HG02588 (cell line): ENCODE measurements at regions not wholly inside any gene's neighbourhood (a gene's known extent, or its start where the extent isn't known, plus 50 kb on each side); places are given as distances from the start of the nearest gene placed in this dataset.

Source experiments
- ATAC-seq: cut with Tn5 transposase; IDR thresholded peaks from one replicate; pipeline ENCODE4 v1.9.1; 2021; ENCODE audit warnings: mild to moderate bottlenecking, moderate library complexity; ENCODE audit not compliant: unreplicated experiment

DNA sequence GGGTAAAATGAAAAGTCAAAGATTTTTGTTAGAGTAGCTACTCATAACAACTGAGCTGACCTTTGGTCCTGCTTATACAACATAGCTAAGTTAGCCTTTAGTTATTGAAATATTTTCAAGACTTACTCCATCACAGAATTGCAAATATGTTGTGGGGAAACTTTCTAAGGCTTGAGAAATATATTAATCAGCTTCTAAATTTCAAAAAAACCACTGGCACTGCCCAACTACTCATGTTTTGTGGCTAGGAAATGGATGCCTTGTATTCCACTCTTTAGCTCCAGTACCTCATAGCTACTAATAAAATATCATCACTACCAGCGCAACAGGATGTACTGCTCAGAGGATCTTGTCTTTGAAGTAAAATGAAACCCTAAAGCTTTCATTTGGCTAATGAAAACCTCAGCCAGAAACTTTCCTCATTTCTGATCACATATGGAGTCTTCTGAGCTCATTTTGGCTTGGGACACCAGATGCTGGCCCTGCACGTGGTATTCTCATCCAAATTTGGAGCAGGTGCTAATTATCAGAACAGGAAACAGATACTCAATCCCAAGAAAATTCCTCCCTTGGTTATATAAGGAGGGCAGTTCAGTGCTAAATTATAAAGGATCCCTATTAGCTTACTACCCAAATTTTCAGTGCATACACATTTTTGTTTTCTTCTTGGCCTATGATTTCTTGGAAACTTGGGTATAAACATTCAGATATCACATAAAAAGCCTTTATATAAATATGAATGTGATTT, 690.7 kb downstream of the ADGRL2 start:
- ATAC-seq: no peak

DNA sequence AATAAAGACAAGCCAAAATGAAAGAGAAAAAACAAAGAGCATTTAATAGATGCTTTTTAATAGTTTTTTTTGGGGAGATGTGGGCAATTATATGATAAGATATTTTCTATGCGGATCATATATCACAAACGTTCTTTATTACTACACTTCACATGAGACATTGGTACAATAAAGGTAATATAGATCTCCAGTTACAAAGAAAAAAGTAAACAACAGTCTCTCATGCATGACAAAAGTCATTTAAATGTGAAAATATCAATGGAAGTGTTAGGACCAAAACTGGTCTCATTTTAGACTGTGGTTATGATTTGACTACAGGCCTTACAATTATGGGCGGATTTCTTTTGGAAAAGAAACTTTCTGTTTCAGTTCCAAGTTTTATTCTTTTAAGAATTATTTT, 687.0 kb downstream of the ADGRL2 start:
- no peak for ATAC-seq

DNA sequence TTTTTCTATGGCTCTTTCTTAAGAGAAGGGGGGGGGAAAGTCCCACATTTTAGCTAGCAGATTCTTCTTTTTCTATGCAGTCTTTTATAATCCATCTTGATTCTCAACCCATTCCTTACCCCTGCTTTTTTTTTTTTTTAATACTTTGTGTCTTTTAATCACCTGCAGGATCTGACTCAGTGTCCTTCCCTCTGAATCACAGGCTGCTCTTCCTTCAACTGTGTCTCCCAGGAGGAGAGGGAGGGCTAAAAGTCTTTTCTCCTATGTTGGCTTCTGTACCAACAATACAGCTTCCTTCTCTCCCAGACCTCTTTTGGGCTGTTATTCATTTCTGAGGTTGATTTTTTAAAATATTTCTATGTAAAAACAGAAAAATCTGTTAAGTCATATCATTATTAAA, 686.2 kb downstream of the ADGRL2 start:
- no peak for ATAC-seq

DNA sequence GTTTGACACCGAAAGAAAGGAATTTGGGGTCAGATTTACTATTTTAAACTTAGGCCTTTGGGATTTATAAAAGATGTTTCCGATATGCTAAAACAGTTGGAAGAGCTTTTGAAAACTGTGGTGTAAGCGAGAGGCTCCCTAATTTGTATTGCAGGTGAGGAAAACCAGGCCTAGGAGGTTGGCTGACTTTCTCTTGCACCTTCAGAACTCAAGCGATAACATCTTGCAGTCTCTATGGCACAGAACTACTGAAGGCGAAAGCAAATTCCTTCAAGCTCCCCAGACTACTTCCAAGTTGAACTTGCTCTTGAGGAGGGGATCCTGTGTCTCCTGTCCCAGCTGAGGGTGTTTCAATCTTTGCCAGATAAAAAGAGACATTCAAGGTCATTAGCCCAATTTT, 685.7 kb downstream of the ADGRL2 start:
- ATAC-seq: no peak

DNA sequence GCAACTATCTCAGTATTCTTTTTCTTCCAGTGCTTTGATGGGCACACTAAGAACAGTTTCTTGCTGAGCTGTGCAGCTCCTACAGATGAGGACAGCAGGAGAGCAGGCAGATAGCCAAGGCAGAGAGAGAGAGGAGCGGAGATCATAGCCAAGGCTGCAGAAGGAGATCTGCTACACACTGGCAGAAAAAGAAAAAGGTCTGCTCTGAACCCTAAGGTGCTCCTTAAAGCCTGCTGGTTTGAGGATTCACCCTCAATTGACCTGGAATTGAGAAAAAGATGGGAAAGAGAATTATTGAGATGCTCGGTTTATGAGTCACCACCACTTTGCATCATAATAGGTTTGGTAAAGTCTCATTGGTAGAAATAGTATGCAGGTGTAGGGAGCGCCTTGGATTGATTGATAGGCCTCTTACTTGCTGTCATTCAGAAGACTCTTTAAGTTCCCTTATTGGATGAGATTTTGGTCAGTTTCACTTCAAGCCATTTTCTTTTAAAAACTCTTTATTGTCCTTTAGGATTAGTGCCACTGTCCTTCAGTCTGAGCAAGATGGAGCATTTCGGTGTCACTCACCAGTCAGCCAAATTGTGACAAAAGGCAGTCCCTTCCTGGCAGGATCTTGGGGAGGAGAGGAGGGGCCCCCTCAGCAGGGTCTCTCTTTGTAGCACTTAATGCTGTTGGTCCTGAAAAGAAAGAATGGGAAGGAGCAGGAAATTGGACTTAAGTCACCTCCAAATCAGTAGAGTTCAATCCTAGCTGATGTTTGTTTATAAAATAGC, 685.0 kb downstream of the ADGRL2 start:
- no peak for ATAC-seq

DNA sequence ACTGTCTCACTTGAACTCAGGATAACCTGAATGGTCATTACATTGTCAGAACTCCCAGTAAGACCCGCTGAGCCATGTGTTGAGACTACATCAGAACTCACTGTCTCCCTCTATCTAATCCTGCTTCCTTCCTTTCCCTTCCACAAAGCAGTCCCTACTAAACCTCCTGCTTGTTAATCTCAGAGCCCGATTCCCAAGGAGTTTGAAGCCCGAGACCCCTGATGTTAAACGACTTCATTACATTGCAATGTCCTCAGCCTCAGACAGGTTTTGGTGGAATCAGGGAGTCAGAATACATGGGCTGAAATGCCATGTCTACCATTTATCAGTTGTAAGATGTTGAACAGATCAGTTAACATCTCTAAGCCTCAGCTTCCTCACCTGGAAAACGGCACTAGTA, 682.4 kb downstream of the ADGRL2 start:
- no peak for ATAC-seq

DNA sequence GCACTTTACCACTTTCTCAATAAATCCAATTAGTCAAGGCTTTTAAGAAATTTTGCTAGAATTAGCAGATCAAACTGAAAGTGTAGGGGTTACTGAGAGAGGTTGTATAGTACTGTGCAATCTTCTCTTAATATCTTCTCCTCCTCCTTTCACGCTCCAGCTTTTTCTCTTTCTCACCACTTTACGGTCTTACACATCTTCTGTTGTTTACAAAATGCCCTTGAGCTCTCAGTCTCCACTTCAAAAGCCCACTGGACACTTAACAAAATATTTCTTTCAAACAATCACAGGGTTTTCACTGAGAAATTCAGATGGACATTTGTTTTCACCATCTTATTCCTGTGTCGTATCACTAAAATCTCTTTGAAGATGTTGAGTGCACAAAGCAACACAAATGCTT, 678.2 kb downstream of the ADGRL2 start:
- no peak for ATAC-seq

DNA sequence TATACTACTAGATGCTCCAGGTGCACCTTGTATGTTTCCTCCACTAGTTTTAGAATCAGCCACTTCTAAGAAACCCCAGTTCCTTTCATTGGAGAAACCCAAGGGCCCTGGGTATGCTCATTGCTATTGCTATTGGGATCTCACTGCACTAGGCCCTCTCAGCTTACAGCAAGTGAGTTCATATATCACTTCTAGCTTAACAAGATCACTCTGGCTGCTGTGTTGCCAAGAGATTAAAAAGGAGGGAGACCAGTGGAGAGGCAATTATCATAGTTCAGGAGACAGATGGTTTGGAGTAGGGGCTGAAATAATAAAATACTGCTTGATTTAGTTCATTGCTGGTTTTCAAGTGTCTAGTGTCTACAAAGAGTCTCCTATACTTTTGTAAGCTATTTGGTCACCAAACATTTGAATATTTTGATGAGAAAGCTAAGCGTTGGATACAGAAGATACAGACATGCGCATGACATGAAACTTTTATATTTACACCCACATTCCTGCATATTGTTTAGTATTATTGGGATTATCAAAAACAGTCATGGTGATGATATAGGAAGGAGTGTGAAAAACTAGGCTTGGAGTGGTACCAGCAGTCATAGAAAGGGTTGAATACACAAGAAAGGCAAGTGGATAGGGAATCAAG, 671.9 kb downstream of the ADGRL2 start:
- no peak for ATAC-seq

DNA sequence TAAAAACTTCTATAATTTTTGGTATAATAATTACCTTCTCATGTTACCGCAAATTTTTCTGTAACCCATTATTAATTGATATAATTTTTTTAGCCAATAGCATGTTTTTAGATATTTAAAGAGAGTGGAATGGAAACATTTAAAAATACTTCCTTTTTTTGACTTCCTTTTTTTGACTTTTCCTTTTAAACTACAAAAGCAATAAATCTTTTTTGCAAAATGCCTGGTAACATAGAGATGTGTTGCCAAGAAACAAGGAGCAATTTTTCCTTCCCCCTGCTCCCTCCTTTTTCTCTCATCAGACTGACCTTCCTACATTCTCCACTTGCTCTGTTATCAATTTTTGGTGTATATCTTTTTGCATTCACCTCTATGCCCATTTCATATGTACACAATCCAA, 666.2 kb downstream of the ADGRL2 start:
- no peak for ATAC-seq

DNA sequence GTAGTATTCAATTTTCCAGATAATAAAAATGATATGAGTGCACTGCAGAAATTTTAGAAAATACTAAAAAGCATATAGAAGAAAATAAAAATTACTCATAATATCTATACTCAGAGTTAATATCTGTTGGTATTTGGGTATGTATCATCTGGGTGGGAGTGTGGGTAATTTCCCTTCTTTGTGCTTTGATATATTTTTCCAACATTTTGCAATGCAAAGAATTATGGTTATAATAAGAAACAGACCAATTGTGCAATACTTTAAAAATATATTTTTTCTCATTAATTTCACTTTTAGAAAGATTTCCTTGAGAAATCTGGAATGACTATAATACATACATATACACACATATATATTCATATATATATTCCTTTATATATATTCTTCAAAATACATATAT, 665.7 kb downstream of the ADGRL2 start:
- ATAC-seq: no peak

DNA sequence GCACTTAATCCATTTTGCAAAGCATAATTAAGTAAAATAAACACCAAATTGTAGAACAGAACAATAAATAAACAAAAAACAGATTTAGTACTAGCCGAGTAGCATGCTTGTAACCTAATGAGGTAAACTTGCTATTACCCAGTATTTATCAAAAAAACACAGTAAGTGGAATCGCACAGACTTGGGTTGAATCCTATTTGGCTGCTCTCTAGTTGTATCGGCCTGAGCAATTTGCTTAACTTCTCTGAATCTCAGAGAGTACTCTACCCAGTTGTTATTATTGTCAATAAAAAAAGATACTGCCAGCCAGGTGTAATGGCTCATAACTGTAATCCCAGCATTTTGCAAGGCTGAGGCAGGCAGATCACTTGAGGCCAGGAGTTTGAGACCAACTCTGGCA, 664.3 kb downstream of the ADGRL2 start:
- no peak for ATAC-seq

DNA sequence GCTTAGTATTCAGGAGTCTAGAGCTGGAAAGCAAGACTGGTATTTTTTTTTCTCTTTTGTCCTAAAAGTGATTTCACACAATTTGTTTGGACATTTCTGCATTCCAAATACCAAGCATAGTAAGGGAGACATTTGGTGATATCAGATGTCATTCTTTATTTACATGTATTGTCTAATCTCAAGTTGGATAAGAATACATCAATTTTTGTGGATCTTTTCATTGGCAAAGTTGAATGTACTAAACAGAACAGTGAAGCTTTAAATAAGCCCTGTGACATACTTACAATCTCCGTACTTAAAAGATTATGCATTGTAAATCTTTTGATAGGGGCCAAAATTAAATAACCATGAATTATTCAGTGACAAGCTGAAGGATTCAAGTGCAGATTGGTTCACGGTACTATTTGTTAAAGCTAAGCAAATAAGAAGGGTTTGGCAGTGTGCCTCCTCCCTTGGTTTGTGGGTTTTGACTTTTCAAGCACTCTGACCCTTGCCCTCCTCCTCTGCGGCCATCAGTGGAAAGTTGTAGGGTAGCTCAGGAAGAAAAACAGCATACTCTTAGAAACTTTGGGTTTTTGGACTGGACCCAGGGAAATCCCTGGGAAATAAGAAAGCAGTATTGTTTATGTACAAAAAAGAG, 663.7 kb downstream of the ADGRL2 start:
- no peak for ATAC-seq

DNA sequence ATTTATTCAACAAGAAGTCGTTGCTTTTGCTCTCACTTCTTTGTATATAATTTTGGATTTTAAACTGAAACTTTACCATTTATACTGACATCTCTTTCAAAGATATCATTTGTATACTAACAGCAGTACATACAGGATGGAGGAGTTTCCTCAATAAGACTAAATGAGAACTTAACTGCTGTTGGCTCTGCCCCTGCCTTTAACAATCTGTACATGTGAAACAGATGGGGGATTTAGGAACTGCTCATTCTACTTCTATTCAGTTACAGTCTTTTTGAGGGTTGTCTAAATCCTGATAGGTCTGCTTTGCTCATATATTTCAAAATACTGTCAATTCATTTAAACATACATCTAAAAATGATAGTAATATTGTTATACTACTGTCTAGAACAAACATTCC, 663.2 kb downstream of the ADGRL2 start:
- ATAC-seq: no peak

DNA sequence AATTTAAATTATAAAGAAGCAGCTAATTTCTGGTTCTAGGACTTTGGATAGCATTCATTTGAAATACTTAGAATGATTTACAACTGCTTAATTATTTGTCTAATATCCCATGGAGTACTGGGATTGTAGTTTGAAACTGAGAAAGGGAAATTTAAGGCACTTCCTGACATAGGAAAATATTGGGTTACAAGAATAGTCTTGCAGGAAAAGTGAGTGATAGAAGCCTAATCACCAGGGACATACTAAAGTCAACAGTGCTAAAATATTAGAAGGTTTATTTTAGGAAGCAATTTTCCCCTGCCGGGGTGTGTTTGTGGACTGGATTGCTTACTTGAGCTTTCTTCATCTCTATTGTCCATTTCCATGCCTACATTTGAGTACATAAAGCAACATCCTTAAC, 661.6 kb downstream of the ADGRL2 start:
- ATAC-seq: no peak

DNA sequence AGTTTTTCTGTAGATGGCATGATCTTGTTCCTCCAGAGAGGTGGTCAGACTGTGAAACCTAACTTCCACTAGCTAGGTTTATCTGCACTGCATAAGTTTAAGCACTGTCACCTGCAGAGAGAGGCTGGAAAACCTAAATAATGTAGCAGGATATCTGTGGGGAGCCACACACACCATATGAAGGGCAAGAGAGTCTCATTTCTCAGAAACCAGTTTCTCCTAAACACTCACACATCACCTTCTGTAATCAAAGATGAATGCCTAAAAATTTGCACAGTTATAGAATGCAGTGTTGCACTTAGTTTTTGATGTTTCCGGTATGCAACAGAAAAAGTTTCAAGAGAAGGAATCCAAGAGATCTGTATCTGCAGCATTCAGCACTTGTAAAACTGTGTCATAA, 654.6 kb downstream of the ADGRL2 start:
- no peak for ATAC-seq

DNA sequence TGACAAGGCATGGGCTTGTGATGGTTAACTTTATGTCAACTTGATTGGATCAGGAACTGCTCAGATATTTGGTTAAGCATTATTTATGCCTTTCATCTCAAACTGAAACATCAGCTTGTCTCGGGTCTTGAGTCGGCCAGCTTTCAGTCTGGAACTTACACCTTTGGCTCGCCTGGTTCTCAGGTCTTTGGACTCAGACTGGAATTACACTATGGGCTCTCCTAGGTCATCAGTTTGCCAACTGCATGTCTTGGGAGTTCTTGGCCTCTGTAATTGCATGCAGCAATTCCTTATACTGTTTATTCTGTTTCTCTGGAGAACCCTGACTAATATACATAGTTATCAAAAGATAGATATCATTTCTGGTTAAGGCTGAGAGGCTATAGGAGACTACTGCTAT, 653.7 kb downstream of the ADGRL2 start:
- no peak for ATAC-seq

DNA sequence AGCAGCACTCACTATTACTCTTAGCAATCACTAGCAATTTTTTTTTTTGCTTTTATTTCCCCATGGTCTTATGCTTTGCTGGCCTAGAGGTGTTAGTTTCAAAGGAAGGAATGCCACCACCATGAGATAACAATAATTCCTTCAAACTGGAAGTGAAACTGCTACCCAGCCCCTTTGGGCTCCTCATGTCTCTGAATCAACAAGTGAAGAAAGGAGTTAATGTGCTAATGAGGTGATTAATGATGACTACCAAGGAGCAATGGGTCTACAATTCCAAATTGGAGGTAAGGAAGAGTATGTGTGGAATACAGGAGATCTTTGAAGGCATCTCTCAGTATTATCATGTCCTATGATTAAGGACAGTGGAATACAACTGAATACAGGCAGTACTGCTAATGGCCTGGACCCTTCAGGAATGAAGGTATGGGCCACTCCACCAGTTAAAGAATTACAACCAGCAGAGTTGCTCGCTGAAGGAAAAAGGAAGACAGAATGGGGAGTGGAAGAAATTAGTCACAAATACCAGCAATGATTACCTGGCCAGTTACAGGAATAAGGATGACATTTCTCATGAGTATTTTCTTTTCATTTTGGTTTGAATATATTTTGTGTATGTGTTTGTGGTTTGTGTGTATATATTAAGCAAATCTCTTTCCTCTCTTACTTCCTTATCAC, 652.9 kb downstream of the ADGRL2 start:
- ATAC-seq: no peak

DNA sequence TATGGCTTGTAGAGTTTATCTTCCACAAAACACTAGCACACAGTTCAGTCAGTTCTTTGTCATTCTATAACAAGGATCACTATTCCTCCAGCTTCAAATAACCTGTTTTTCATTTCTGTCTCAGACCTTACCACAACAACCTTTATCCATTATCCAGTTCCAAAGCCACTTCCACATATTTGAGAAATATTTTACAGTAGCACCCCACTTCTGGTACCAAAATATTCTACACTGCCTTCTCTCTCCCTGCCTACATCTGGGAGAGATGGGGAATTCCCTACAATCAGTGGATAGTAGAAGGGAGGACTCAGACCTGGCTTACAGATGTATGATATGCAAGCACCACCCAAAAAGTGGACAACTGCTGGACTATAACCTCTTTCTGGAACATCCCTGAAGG, 651.4 kb downstream of the ADGRL2 start:
- no peak for ATAC-seq

DNA sequence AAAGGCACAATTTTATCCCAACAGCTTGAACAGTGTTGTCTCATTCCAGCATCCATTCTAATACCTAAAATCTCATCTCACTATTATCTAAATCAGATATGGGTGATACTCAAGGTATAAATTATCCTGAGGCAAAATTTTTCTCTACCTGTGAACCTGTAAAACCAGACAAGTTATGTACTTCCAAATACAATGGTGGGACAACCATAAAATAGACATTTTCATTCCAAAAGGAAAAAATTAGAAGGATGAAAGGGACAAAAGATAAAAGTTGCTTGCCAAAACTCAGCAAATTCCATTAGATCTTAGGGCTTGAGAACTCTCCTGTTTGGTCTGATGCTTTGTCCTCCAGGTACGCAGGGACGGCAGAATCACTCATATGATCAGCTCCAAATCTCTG, 650.5 kb downstream of the ADGRL2 start:
- no peak for ATAC-seq

DNA sequence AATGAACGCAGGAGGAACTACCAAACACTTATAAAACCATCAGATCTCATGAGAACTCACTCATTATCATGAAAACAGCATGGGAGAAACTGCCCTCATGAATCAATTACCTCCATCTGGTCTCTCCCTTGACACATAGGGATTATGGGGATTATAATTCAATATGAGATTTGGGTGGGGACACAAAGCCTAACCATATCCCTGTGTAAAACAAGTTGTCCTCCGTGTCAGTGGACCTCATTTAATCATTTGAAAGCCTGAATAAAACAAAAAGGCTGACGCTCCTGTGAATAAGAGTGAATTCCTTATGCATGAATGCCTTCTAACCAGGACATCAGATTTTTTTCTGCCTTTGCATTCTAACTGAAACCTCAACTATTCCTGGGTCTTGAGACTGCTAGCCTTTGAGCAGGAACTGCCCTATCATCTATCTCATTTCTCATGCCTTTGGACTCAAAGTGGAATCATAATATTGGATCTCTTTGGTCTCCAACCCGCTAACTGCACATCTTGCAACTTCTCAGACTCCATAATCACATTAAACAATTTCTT, 648.8 kb downstream of the ADGRL2 start:
- no peak for ATAC-seq

DNA sequence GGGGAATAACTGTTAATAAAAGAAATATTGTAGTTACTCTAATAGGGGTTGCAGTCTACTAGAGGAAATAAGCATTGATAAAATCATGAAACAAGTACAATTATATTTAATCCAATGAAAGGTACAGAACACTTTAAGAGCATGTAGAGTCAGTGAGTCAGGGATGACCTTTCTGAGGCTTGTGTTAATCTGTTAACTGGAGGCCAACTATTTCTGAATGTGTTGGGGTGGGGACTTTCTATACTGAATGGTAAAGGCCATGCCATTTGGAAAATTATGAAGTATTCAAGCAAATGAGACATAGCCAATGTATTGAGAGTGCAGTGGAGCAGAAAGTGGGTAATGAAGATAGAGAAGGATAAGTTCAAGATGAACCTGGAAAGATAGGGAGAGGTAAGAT, 646.2 kb downstream of the ADGRL2 start:
- no peak for ATAC-seq
